Right renal pelvis (tissue), 4 donors: ENCODE measurements at regions not wholly inside any gene's neighbourhood (a gene's known extent, or its start where the extent isn't known, plus 50 kb on each side); places are given as distances from the start of the nearest gene placed in this dataset.
"Not testable (repeated sequence)": the region's sequence is repeated elsewhere in the genome, so short reads cannot be mapped to it uniquely, and the experiment has no call there.

Source experiments
- DNase-seq, 4 donors: peaks; one replicate each; pipeline ENCODE4 v3.0.0-alpha.2; 2013; ENCODE audit warnings: low read depth in 4 of 4, low spot score in 3 of 4, missing footprints in 1 of 4

DNA sequence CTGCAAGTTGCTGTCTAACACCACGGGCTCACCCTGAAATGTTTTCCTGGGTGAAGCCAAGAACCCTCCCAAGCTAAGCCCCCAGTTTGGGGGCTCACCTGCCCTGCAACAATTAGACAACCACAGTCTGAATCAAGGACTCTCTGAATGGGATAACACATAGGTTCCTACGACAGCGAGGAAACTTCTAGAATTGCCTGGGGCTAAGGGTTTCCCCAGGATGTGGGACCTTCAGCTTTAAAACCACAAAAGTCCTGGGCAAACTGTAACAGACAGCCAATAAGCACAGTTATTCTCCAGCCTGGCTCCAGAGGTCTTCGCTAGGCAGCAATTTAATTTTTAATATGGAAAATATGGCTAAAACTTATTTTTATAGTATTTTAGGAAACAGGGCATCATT, 162.6 kb downstream of the PRKX start:
- no peak for DNase-seq

GRCh38 chrX:3550160-3550751, 163.2 kb downstream of the PRKX start:
- no peak for DNase-seq

GRCh38 chrX:3549411-3549911, 164.0 kb downstream of the PRKX start:
- DNase-seq, result no peak

DNA sequence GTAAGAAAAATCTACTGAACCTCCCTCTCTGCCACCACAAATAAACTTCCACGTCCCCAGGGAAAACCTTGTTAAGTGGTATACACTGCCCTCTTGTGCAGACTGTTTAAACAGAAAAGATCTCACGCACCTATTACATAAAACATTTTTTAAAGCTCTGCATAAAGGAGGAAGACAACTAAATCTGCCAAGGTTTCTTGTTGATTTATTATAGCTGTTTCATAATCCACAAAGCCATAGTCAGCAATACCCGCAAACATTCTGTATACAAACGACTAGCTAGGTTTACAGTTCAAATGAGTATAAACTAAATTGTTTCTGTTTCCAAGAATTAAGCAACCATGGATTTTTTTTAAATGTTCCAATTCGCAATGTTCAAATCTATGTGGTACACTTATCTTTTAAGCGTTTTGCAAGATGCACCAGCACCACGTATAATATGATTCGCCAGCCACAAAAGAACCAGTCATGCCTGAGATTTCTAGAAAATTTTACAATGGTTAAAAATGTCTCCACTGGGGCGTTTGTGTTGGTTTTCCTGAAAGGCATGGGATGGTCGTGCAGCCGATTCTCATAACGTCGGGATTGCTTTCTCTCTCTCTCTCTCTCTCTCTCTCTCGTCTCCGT, 164.6 kb downstream of the PRKX start:
- peak in 2 of 4 donors; percentile 9 to 20 for DNase-seq

DNA sequence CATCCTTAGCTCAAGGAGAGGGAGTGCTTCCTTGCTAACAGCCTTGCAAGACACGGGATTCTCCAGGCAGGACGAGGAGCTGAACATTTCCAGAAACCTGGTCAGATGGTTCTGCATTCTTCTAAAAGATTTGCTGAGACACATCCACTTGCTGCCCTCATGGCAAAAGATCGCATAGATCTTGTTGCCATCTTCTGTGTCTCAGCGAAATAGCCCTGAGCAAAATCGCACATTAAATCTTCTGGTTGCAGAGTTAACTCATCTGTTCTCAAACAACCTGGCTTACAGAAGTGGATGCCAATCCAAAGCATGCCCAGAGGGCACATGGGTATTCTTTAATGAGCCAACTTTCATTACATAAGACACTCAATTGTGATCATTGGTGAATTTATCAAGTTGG, 167.5 kb downstream of the PRKX start:
- DNase-seq, result no peak

- no peak for DNase-seq
Observed at GRCh38 chrX:3541336-3541735, 172.1 kb downstream of the PRKX start.

DNA sequence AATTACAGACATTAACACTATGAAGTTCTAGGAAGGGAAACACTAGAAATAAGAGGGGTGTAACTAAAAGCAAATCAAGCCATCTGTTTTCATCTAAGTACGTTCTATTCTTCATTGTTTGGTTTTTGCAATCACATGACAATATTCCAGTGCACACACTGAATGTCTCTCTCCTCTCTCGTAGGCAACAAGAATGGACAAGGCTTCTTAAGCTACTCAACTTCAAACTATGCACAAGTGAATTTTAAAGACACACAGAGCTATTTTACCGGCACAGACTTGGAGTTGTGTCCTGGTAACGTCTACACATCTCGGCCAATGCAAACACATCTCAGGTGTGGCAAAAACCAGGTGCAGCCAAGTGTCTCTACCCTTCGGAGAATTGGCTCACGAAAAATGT, 173.3 kb downstream of the PRKX start:
- DNase-seq, result no peak

DNA sequence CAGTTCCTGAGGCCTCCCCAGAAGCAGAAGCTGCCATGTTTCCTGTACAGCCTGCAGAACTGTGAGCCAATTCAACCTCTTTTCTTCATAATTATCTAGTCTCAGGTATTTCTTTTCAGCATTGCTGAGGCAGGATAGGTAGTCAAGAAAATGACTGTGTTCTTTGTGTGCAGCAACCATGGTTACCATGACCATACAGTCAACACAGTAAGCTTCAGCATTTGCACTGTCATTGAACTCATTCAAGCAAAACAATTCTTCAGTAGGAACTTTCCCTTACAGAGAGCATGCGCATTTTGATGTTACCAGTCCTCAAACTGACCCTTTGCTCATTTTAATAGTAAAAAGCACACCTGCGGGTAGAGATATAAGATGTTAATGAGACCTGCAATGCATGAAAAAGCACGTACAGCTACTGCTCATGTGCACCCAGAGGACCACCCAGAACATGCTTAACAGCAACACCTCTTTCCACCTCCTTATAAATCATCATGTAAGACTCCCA, 180.8 kb downstream of the PRKX start:
- DNase-seq, result no peak

DNA sequence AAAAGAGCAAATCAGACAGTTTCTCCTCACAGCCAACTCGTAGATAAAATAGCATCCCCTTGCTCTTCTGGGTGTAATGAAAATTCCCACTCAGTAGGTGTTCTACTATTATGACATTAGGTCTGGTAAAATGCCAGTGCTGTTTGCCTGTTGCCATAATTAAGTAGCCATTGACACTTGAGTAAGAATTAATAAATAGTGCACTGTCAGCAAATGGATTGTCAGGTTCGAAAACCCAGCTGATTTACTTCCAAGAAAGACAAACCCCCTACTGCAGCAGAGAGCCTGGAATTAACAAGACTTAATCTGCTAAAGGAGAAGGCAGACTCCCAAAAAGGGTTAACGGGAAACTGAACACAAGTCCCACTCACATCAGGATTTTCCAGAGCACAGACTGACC, 182.0 kb downstream of the PRKX start:
- not testable (repeated sequence) for DNase-seq

DNA sequence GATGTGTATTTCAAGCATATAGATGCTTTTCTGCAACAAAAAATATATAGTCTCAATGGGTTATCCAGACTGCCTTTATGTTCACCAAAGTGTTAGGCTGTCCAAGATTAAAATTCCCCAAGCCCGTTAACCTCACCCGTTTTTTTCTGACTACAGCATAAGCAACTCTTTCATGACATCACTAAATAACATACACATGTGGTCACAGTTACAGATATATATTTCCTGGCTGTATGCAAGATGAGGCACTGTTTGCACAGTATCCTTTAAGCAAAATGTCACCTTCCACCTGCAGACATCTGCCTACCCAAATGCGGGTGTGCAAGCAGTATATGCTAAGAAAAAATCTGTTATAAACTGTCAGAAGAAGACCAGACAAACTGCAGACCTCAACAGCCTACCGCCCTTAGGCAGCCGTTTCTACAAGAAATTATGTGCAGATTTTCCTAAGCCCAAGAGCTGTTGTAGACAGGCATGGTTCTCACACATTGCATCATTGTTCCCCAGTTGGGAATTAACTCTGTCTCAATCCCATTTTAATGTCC, 183.1 kb upstream of the MXRA5 start:
- no peak for DNase-seq

DNA sequence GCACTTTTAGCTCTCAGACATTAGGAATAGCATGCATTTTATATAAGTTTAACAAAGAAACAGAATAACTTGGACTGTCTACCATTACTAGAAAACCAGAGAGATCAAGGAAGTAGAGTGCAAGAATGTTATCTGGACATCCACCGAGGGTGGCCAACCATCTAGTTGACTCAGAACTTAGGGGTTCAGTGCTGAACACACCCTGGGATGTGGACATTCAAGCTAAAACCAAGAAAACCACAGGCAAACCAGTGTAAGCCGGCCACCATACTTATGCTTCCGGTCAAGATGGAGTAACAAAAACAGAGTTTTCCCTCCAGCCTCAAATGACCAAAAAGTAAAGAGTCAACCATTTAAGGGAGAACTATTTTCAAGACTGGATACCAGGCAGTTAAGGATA, 181.4 kb upstream of the MXRA5 start:
- DNase-seq, result no peak

DNA sequence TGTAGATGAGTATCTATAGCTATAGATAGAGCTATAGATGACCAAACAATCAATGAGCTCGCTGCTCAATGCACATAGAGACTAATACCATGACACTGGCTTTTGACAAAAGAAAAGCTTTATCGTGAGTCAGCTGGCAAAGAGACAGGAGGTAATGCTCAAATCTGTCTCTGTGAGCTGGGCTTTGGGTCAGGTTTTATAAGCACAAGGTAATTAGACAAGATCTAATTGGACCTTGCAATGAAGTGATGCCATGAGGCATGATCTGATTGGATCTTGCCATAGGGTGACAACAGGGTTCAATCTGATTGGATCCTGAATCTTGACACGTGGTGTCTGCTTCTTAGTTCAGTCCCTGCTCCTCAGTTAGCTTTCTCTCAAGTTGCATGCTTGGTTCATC, 180.7 kb upstream of the MXRA5 start:
- no peak for DNase-seq

- DNase-seq, result no peak
Observed at GRCh38 chrX:3526731-3527130, 180.3 kb upstream of the MXRA5 start.

- DNase-seq, result no peak
Observed at GRCh38 chrX:3526071-3526470, 179.6 kb upstream of the MXRA5 start.

DNA sequence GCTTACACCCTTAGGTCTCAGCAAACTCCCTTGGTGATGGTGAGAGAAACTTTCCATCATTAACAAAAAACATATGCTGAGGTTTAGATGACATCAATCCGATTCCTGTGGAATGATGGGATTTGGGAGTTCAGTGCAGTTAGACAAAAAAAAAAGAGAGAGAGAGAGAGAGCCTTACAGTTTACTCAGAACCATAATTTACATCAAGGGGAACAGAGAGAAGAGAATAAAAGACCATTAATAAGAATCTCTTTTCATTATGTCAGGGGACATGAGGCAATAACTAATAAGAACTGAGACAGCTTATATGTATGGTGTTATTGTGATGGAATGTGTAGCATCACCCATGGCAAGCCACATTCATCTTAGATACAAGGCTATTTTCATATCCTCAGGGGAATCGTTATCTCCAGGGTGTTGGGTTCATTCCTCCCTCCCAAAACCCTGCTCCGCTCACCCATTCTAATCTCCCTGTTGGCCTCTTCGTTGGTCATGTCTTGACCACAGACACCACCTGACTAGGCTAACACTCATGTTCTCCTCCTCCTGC, 175.7 kb upstream of the MXRA5 start:
- no peak for DNase-seq

DNA sequence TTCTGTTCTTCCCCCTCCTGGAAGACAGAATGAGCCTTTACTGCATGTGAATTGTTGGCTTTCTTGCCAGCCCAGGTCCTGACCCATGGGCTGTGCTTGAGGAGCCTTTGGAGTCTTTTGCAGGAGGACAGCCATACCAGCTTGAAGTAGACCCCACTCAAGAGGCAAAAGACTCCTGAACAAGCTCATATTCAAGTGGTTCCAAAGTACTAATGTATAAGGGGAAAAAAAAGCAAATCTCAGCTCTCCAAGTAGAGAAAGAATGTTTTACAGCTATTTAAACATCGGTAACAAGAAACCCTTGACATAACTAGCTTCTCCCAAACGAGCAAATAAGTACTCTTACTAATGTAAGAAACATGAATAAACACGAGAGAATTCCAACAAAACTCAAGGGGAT, 174.9 kb upstream of the MXRA5 start:
- DNase-seq, result no peak

DNA sequence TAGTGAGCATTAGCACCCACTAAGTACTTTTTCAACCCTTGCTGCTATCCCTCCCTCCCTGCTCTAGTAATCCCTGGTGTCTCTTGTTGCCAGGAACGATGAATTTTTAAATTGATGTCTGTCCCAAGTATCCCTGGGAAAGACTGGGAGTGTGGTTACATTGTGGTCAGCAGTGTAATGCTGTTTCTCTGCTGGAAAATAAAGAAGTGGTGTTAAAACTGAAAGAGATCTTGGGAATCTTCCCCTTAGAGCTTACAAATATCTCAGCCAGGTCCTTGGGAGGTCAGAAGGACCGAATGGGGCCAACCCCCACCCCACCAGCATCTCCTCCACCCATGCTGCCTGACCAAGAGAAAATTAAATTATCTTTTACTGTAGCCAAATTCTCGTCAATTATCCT, 174.5 kb upstream of the MXRA5 start:
- no peak for DNase-seq

DNA sequence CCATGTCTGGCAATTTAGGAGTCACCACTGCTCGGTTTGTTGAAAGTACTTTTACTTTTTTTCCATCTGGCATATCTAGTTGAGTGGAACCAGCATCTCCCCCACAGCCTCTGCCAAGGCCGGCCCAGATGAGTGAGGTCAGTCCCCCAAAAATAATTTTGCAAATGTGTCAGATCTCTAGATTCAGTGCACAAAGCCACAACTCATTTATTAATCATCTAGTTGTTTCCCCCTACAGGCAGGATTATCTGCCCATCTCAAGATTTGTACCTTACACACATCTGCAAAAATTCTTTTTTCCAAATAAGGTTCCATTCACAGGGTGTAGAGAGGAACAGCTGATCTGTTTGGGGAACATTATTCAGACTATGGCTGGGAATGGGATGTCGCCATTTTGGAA, 174.0 kb upstream of the MXRA5 start:
- DNase-seq, result no peak

DNA sequence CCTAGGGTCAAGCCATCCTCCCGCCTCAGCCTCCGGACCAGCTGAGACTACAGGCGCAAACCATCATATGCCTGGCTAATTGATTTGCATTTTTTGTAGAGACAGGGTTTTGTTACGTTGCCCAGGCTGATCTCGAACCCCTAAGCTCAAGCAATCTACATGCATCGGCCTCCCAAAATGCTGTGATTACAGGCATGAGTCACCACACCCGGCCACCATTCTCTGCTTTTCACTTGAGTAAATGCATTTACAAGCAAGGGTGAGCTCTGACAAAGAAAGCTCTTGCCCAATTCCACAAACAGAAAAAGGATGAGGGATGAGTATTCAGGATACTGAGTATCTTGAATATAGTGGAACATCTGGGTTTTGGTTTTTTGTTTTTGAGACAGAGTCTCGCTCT, 172.9 kb upstream of the MXRA5 start:
- DNase-seq, result not testable (repeated sequence)

GRCh38 chrX:3518870-3519269, 172.4 kb upstream of the MXRA5 start:
- no peak for DNase-seq

DNA sequence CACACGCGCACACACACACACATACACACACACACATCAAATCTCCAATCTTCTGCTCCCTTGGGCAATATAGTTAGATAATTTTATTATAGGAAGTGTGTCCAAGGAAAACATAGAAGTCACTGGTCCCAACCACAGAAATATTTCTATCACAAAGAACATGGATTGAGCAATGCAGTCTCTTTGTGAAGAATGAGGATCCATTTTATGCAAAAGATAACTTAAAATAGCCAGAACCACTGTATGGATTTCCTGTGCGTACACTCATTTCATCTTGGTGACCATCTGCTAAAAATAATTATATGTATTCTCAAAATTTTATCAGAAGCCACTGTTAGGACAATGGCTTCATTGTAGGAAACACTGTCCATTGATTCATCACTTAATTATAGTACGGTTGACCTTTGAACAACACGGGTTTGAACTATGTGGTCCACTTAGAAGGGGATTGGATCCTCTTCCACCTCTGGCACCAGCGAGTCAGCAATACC, 169.6 kb upstream of the MXRA5 start:
- DNase-seq, result no peak

DNA sequence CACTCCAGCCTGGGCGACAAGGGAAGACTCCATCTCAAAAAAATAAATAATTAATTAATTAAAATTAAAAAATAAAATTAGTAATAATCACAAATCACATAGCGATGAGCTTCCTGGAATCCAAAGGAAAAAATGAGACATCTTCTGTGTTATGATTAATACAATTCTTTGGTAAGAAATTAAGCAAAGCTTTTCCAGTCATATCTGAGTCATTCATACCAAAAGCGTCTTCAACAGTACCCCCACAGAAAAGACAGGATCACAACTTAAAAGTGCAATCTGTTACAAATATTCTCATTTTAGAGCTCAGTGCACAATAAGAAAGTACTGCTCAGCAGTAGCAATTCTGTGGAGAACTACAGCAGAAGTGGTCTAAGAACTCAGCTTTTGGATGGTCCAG, 168.5 kb upstream of the MXRA5 start:
- DNase-seq, result no peak
